ENCODE measurements at regions not wholly inside any gene's neighbourhood (a gene's known extent, or its start where the extent isn't known, plus 50 kb on each side); places are given as distances from the start of the nearest gene placed in this dataset.
"Not testable (repeated sequence)": the region's sequence is repeated elsewhere in the genome, so short reads cannot be mapped to it uniquely, and the experiment has no call there.

DNA sequence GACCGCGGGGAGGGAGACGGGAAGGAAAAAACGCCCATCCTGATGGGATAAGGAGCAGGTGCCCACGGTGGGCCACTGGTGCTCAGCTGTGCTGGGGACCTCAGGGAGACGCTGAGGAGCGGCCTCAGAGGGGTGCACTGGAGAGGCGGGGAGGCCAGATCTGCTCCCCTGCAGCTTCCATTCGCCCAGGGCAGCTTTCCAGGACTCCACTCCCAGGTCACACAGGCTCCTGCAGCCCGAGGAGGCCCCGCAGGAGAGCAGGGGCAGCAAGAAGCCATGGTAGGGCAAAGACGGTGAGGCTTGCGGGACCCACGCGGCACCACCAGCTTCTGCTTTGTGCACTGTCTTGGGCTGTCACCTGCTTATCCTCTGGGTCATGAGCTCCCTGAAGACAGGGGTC is 82.5 kb upstream of the SULF2 start:
- DNase-seq, result no peak

DNA sequence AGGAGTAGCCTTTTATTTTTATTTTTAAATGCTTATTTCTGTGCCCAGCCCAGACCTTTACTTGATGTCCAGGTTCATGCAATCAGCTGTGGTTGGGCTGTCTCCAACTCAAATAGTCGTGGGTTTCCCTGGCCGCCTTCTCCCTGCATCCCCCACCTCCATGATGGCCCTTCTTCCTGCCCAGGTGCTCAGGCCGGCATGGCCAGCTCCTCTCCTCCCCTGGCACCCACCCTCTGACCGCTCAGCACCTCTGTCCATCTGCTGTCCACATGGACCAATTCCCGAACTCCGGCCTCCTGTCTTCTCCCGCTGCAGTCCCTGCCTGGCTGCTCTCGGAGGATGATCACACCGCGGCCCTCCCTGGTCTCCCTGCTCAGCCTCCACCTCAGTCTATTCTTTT is 81.2 kb upstream of the SULF2 start:
- DNase-seq, result no peak

DNA sequence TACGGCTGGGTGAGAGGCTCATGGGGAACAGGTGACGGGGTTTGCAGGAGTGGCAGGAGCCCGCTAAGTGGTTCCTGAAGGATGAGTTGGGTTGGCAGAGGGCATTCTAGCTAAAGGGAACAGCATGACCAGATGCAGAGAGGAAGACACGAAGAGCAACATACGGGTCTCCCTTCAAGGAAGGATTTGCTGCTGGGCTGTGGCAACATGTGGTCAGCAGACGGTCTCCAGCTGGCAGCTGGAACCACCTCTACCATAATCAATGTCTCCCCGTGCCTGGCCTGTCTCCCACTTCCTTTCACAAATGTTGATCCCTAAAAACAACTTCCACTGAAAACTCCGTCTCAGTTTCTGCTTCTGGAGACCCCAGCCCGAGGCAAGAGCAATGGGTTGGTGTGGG is 80.6 kb upstream of the SULF2 start:
- DNase-seq, result no peak

DNA sequence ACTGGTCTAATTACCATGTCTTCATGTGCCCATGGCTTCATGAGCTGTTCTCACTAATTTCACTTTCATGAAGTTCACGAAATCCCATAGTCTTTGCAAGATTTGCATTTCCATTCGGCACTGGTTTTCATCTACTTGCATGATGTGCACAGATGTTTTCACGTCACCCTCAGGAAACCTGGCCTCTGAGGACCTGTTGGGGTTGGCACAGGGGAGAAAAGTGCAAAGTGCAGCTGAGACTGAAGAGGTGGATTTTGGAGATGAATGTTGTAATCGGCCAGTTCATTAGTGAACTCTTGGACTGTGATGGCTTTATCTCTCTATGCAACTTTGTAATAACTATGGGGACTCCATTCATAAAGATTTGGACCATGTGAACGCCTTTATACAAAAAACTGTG is 80.2 kb upstream of the SULF2 start:
- no peak for DNase-seq

DNA sequence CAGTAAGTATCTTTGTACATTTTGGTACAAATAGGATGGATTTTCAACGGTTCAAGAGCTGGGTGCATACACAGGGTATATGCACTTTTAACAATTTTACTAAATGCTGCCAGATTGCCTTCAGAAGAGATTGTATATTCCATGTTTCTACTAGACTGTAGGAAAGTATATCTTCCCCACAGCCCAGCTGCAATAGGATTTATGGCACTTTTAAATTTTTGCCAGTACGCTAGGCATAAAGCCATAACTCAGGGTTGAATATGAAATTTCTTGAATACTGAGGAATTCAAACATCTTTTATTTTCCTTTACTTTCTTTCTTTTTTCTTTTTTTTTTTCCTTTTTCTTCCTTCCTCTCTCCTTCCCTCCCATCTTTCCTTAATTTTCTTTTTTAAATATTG is 78.7 kb upstream of the SULF2 start:
- no peak for DNase-seq

DNA sequence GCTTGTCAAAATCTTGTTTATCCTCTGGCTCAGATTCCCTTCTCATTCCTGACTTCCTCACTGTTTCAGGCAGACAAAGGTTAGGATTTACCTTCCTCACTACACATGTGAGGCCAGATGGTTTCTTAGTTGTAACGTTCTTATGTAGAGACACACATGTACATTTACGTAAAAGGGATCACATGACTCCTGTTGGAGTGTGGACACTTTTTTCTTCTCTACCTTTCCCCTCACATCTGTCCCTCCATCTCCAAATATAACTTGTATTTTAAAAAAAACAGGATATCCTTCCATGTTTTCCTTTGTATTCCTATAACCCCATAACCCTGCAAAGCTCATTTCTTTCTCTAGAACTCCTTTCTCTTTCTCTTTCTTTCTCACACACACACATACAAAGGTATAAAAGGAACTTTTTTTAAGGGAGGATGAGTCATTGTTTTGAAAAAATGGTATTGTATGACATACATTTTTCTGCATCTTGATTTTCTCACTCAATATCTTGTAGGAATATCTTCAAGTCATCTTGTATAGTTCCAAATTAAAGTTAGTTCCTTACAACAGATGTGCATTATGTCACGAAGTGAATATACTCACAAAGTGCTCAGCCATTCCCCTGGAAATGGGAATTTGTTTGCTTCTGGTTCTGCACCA is 78.2 kb upstream of the SULF2 start:
- no peak for DNase-seq

DNA sequence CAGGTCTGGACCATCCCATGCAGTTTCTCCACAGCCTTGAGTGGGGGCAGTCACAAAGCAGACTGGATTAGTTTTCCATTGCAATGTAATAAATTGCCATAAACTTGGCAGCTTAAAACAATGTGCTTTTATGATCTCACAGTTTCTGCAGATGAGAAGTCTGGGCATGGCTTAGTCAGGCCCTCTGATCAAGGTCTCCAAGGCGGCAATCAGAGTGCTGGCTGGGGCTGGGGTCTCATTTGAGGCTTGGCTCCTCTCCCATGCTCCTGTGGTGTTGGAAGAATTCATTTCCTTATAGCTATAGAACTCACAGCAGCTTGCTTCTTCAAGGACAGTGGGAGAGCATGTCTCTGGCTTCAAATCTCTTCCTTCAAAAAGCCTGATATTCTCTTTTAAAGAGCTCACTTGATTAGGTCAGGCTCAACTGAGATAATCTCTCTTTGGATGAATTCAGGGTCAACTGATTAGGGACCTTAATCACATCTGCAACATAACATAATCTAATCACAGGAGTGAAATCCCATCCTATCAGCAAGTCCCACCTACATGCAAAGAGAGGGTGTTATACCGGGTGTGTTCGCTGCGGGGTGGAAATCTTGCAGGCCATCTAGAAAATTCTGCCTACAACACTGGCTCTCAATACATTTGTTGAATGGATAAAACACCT is 77.4 kb upstream of the SULF2 start:
- no peak for DNase-seq

DNA sequence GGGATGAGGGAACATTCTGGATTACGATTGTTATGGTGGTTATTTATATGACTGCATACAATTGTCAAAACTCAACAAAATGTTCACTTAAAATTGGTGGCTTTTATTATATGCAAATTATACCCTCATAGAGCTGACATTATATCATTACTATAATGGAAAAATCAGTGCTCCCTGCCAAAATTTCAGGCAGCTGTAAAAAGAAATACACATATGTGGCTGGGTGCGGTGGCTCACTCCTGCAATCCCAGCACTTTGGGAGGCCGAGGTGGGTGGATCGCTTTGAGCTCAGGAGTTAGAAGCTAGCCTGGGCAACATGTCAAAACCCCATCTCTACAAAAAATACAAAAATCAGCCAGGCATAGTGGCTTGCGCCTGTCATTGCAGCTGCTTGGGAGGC is 75.8 kb upstream of the SULF2 start:
- DNase-seq, result no peak

DNA sequence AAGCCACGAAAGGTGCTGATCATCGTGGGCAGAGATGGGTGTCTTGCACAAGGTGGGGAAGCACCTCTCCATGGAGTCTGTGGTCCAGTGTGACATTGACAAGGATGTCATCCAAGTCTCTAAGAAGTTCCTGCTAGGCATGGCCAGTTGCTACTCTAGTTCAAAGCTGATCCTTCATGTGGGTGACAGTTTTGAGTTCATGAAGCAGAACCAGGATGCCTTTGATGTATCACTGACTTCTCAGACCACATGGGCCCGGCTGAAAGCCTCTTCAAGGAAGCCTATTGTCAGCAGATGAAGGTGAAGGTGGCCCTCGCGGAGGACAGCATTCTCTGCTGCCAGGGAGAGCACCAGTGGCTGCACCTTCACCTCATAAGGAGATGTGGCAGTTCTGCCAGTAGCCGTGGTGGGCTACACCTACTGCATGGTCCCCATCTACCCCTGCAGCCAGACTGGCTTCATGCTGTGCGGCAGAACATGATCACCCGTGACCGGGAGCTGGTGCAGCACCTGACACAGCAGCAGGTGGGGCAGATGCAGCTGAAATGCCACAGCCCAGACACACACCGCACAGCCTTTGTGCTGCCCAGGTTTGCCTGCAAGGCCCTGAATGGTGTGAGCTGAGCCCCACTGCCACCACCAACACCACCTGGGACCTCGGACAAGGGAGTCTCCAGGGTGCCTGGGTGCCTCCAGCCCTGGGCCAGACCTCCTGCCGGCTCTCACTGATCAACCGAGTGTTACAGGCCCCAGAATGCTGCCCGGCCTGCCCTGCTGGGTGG is 75.0 kb upstream of the SULF2 start:
- DNase-seq, result no peak

DNA sequence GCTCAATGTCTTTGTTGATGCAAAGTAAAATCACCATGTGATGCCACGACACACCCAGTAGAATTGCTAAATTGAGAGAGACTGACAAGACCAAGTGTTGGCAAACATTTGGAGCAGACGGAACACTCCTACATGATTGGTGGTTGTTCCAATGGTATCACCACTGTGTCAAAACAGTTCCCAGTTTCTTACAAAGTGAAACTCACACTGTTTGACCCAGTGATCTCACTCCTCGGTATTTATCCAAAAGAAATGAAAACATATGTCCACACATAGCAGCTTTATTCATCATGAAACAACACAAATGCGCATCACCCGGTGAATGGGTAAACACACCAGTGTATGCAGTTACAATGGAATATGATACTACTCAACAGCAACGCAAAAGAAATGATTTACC is 74.0 kb upstream of the SULF2 start:
- no peak for DNase-seq

DNA sequence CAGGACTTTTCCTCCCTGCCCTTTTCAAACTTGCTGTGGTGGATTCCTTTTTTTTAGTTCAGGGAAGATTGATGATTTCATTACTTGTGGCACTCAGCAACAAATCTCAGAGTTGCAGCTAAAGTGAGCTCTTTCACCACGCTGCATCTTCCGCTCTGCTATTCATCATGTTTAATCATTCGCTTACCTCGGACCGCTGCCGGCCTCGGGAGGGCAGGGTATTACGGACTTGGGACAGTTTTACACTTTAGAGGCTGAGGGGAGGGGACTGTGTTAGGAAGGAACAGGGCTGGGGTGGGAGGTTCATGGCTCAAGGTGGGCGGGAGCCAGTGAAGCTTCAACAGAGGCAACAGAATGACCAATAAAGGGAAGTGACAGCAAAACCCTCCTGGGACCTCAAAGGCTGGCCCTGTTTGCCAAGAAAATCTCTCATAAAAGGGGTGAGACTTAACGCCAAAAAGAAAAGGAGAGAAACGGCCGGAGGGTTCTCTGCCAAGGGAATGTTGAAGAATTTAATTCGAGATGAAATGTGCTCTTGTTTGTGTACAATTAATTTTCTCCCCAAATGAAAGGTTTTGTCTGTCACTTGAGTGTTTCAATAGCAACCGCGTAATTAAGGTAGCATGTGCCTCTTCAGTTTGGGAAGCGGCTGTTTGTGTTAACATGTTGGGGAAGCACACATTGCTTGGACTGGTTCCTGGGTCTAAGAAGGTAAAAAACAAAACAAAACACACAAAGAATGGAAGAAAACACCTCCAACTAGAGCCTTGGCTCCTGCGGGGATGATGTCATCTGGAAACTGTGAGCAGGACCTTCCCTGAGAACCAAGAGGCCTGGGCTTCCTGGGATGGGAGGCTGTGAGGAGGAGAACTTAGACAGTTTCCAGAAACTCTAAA is 72.5 kb upstream of the SULF2 start:
- no peak for DNase-seq

DNA sequence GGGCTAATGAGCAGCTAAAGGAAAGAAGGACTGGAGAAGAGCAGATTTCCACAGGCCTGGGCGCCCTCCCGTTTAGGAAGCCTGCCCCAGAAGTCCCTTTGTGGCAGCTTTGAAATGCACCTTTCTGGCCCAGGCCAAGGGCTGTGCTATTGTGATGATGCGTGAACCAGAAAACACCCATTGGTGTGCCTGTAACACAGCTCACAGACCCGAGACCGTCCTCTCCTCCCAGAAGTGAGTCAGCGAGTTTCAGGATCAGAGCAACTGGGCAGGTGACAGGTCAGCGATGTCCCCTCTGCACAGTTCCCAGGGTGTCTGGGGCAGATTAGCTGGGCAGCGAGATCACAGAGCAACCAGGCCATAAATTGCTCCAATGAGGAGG is 71.9 kb upstream of the SULF2 start:
- no peak for DNase-seq

DNA sequence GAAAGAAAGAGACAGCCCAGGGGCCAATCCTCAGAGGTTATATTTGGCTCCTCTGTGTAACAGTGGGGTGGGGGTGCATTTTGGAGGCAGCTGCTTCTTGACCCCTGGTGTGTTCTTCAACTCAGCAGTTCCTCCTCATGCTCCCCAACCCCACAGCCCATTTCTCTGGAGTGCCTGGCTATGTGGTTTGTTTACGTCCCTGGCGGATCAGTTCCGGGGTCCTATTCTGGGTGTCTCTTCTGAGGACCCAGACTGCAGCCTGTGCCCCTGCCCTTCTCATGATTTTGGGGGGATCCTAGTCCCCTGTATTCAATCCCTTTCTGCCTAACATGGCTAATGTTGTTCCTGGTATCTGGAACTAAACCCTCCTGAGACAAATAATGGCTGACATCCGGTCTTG is 70.5 kb upstream of the SULF2 start:
- DNase-seq, result no peak

DNA sequence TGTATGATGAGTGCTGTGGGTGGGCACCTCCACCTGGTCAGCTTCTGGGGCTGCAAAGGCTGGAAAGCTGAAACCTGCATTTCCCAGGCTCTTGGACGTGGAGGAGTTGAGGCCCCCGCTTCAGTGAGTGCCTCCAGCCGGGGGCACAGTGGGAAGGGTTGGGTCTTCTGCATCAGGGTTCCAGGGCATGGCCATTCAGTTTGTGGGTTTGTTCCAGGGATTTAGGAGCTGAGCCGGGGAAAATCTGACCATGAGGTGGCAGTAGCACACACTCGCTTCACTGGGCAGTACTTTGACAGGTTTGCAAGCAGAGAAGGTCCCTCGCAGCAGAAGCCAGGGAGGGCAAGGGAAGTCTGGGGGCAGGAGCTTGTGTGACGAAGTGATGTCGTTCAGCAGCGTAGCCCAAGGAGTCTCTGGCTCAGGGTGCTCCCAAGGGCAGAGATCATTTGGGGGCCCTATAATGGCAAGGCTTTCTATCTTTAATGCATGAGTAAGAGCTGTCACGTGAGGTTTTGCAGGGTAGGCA is 69.5 kb upstream of the SULF2 start:
- DNase-seq, result no peak

DNA sequence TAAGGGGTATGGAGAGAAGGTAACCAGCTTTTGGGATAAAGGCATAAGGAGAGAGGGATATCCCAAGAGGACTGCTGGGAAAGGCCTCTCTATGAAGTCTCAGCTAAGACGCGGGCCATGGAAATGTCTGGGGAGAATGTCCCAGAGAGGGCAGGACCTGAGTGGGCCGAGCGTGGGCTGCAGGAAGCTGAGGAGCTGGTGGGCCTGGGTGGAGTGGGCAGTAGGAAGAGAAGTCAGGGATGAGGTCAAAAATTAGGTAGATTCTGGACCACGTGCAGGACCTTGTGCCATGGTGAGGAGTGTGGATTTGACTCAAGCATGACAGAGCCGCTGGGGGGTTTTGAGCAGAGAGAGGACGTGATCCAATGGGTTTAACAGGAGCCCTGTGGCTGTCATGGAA is 66.5 kb upstream of the SULF2 start:
- DNase-seq, result no peak

DNA sequence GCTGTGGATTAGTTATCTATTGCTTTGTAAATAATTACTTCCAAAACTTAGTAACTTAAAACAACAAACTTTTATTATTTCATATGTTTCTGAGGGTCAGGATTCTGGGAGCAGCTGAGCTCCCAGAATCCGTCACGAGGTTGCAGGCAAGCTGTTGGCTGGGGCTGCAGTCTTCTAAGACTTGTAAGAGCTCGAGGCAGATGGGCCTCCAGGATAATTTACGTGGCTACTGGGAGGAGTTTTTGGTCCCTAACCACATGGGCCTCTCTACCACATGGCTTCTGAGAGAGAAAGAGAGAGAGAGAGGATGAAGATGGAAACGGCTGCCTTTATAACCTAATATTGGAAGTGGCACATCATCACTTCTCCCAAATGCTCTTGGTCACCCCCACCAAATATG is 64.9 kb upstream of the SULF2 start:
- DNase-seq, result no peak

DNA sequence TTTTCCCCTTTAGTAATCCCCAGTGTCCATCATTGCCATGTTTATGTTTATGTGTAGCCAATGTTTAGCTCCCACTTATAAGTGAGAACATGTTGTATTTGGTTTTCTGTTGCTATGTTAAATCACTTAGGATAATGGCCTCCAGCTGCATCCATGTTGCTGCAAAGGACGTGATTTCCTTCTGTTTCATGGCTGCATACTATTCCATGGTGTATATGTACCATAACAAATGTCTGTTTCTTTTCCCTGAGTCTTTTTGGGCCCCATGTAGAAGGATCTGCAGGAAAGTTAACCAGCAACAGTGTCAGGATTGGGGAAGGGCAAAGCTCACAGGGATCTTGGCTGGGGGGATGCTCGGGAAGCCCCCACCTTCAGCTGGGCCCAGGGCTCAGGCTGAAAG is 64.3 kb upstream of the SULF2 start:
- DNase-seq, result no peak

DNA sequence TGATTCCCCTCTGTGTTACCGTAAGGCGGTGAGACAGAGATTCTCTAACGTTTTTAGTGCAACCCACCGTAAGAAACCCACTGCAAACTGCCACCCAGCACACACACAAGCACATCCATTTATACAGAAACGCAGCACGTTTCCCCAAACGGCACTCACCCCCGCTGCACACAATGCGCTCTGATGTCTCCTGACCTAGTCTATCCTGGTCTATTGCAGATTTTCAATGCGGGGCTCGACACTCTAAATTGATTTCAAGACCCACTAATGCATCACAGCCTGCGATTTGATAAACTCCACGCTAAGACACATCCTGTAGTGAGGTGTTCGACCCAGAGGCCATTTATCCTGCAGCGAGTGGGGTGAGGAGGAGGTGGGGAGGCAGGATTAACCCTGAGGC is 63.7 kb upstream of the SULF2 start:
- no peak for DNase-seq

DNA sequence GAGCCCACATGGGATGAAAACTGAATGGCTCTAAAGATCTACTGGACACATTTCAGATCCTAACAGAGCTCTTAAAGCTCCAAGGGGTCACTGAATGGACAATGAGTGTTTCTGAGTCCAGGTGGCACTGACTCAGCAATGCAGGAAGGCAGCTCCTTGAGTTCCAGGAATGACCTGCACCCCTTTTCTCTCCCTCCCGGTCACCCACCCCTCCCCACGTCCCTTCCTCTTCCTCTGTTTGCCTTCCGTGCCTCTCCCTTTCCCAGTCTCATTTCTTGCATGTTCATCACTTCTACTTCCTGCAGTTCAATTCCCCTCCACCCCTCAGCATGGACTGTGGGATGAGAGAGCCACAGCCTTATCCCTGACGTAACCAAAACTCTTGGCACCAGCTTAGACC is 63.3 kb upstream of the SULF2 start:
- DNase-seq, result not testable (repeated sequence)

DNA sequence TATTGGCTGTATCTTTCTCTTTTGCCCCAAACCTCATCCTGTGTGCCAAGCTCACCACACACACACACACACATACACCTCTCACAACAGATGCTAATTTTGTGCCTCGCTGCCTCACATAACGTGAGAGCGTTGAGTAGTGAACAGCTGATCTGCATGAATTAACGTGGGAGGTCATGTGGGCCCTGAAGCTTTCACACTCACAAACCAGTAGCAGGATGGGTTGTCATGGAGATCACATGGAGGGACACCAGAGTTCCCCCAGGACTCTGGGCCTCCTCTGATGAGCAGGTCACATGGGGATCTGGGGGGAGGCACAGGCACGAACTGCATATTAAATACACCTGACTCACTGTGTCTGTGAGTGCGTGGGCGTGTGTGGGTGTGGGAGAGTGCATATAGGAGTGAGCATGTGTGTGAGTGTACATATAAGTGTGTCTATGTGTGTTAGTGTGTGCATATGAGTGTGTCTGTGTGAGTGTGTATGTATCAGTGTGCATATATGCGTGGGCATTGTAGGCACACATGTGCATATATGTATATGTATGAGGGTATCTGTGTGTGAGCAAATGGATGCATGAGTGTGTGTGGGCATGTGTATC is 62.7 kb upstream of the SULF2 start:
- DNase-seq, result no peak

DNA sequence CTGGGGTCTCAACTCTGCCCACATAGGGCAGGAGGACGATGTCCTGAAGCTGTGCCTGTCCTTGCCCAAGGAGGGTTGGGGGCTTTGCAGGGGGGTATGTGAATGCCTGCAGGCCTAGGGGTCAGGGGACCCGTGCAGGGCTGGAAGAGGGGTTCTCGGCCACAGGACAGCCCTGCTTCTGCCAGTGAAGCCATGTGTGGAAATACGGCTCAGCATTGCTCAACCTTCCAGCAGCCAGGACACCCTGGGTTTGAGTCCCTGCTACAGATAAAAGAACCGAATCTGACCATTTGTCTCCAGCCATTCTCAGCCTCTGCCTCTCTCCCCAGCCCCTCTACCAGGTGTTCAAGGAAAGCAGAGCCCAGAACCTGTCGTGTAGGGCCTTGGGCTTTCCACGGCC is 61.9 kb upstream of the SULF2 start:
- not testable (repeated sequence) for DNase-seq

DNA sequence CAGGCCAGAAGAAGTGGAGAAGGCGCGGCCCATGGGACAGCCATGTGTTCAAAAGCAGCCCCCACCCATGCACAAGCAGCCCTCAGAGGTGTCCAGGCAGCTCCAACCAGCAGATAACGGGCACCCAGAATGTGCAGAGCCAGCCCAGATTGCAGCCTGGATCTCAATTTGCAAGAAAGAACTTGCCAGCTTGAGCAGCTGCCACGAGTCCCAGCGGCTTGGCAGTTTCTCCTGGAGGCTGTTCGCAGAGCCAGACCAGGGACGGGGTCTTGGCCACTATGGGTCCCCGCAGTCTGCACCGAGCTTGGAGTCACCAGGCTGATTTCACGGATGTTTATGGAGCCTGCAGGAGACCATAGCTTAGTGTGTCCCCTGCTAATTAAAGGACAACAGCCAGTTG is 61.4 kb upstream of the SULF2 start:
- DNase-seq, result not testable (repeated sequence)
